Prostate gland (tissue), 2 donors: ENCODE measurements at regions not wholly inside any gene's neighbourhood (a gene's known extent, or its start where the extent isn't known, plus 50 kb on each side); places are given as distances from the start of the nearest gene placed in this dataset.
"Not testable (repeated sequence)": the region's sequence is repeated elsewhere in the genome, so short reads cannot be mapped to it uniquely, and the experiment has no call there.

Experiments used
- DNase-seq: peaks from one replicate; pipeline ENCODE4 v3.0.0-alpha.2; 2019; ENCODE audit warnings: low spot score
- H3K27ac ChIP-seq, 2 donors: fragments of 200-600 bp; sonication (generic); 2 replicates each; pipeline ENCODE4 v1.5.1; 2017 to 2019
- H3K27me3 ChIP-seq: fragments of 200-600 bp; sonication (generic); replicated peaks from 2 replicates; pipeline ENCODE4 v1.5.1; 2019; ENCODE audit not compliant: insufficient read depth
- H3K36me3 ChIP-seq, 2 donors: fragments of 200-600 bp; sonication (generic); 1 replicate in 1 of 2; 2 replicates in 1 of 2; pipeline versions ENCODE4 v1.5.1 to v1.8.1; 2017 to 2019
- H3K4me1 ChIP-seq: fragments of 200-600 bp; sonication (generic); replicated peaks from 2 replicates; pipeline ENCODE4 v1.5.1; 2019
- H3K4me3 ChIP-seq, 2 donors: fragments of 200-600 bp; sonication (generic); 2 replicates each; pipeline ENCODE4 v1.5.1; 2017 to 2019
- H3K9me3 ChIP-seq: fragments of 200-600 bp; sonication (generic); 2 replicates; pipeline ENCODE4 v1.5.1; 2017
- POLR2A ChIP-seq: fragments of 450-650 bp; IDR thresholded peaks from one replicate; pipeline ENCODE4 v1.6.1; 2016; ENCODE audit warnings: antibody characterized with exemption, mild to moderate bottlenecking
- POLR2AphosphoS5 ChIP-seq: sonication (generic); formaldehyde crosslinking; IDR thresholded peaks from one replicate; pipeline ENCODE4 v1.6.1; 2017; ENCODE audit warnings: antibody characterized with exemption
- WGBS: methylation state at CpG from one replicate; pipeline ENCODE4 v1.1.5; 2018; 5-methylcytosine and 5-hydroxymethylcytosine counted together
- intact Hi-C: fragments of 100-400 bp; cut with DNase I; formaldehyde crosslinking; loops from one replicate; pipeline ENCODE4 v1.14.2; 2022
- TF ChIP-seq, protein P1 (sequence below), 4 experiments: fragments of 200-600 bp in 2 of 4; fragments of 450-650 bp in 2 of 4; sonication (generic) in 2 of 4; IDR thresholded peaks; 1 replicate in 3 of 4; 2 replicates in 1 of 4; pipeline ENCODE4 v1.5.1; 2016 to 2019; ENCODE audit warnings: antibody characterized with exemption in 4 of 4, mild to moderate bottlenecking in 2 of 4, moderate library complexity in 2 of 4

DNA sequence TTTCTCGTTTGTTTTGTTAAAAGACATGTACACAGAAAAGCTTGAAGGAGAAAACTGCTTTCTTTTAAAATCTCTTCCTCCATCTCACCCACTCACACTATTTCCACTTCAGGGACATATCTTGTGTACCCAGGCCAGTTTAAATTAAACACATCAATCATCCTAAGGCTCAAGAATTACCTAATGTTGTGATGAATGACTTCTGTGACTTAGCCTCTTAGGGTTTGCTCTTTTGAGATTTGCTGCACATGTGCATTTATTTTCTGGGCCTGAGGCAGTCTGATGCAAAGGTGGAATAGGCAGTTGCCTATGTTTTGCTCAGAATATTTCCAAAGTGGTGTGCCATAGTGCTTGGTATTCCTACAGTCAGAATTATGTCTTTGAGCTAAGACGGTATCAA lies 439.9 kb upstream of the CHD1 start:
- Histone ChIP-seq H3K4me1 (no peaks in the 10 kb centered on the region), H3K4me3 (no peak overlapping the region), H3K36me3 (no peaks in the 10 kb centered on the region), H3K9me3 (no peaks in the 10 kb centered on the region), H3K27me3 (no peaks in the 10 kb centered on the region), H3K27ac (no peak overlapping the region)
- DNase-seq, result no peak
- intact Hi-C loops, result no loop called here
- TF ChIP-seq POLR2A (no peak), POLR2AphosphoS5 (no peak)
- TF ChIP-seq, protein P1, sequence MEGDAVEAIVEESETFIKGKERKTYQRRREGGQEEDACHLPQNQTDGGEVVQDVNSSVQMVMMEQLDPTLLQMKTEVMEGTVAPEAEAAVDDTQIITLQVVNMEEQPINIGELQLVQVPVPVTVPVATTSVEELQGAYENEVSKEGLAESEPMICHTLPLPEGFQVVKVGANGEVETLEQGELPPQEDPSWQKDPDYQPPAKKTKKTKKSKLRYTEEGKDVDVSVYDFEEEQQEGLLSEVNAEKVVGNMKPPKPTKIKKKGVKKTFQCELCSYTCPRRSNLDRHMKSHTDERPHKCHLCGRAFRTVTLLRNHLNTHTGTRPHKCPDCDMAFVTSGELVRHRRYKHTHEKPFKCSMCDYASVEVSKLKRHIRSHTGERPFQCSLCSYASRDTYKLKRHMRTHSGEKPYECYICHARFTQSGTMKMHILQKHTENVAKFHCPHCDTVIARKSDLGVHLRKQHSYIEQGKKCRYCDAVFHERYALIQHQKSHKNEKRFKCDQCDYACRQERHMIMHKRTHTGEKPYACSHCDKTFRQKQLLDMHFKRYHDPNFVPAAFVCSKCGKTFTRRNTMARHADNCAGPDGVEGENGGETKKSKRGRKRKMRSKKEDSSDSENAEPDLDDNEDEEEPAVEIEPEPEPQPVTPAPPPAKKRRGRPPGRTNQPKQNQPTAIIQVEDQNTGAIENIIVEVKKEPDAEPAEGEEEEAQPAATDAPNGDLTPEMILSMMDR (IDR thresholded peaks at IDR 0.05), result no peak
- WGBS, result 64% methylated on average over 2 of the region's 2 CpGs

DNA sequence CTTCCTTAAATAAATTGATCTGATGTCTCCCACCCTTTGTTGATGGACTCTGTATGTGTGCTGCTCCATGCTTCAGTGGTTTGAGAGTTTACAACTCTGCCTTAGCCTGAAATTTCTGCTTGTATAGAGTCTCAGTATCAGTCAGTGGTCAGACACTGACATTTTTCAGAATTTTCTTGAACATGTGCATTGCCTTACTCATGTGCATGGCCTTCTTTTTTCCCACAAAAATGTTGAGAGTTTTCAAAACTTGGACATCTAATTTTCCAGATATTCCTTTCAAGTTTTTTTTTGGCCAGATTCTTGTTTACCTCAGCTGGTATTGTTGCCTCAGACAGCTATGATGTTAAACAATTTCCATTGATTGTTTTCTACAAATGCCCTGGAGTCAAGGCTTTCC lies 427.1 kb upstream of the CHD1 start:
- TF ChIP-seq POLR2AphosphoS5 (no peak), POLR2A (no peak)
- TF ChIP-seq, protein P1 (IDR thresholded peaks at IDR 0.05), result no peak

DNA sequence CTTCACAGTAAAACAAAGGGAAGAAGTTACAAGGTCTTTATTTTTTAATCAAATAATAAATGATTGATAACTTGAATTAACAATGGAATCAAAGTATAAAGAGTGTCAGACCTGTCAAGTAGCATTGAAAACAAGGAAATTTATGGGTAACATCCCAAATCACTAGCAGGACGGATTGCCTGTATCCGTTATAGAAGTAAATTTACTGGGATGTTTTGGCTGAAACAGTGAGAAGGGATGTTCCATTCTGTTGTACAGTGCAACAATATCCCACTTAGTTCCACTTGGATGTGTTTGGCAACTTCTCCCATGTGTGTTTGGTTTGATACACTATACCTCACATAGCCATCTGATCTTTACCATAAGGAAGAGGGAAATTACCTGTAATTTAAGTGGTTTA lies 421.0 kb upstream of the CHD1 start:
- TF ChIP-seq, protein P1 (IDR thresholded peaks at IDR 0.05), result no peak
- TF ChIP-seq POLR2AphosphoS5 (no peak), POLR2A (no peak)
- intact Hi-C loops, result no loop called here

More for the DNA sequence above, 427.1 kb upstream of the CHD1 start:
- Histone ChIP-seq H3K9me3 (no peaks in the 10 kb centered on the region), H3K36me3 (no peaks in the 10 kb centered on the region), H3K4me3 (no peak overlapping the region), H3K27ac (no peak overlapping the region), H3K27me3 (no peaks in the 10 kb centered on the region), H3K4me1 (no peaks in the 10 kb centered on the region)
- no peak for DNase-seq
- intact Hi-C loops, result no loop called here

DNA sequence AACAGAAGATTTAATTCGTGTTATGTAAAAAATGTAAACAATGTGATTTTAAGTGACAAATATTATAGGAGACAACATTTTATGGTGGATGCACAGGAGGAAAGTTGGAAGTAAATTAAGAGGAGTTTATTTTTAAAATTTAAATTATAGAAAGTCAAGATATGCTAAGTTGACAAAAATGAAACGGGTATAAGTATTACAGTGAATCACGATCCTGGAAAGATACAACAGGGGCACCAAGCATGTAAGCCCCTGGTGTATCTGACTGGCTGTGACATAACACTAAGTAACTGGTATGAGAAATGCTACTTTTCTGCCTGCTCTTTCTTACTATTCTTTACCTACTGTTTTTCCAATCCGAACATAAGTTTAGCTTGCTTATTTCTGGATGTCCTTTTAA lies 419.8 kb upstream of the CHD1 start:
- TF ChIP-seq POLR2AphosphoS5, result no peak
- TF ChIP-seq, protein P1 (IDR thresholded peaks at IDR 0.05), result no peak
- no peak for TF ChIP-seq POLR2A
- Histone ChIP-seq H3K4me1 (no peaks in the 10 kb centered on the region), H3K9me3 (no peaks in the 10 kb centered on the region), H3K27me3 (no peaks in the 10 kb centered on the region), H3K27ac (no peak overlapping the region), H3K36me3 (no peaks in the 10 kb centered on the region), H3K4me3 (no peak overlapping the region)
- 76% methylated on average over 4 of the region's 4 CpGs for WGBS
- no peak for DNase-seq
- intact Hi-C loops, result no loop called here

More for the DNA sequence above, 421.0 kb upstream of the CHD1 start:
- no peaks in the 10 kb centered on the region for H3K9me3 ChIP-seq
- H3K27ac ChIP-seq, result no peak overlapping the region
- no peaks in the 10 kb centered on the region for H3K36me3 ChIP-seq
- 30% methylated on average over 2 of the region's 2 CpGs for WGBS
- no peaks in the 10 kb centered on the region for H3K4me1 ChIP-seq
- no peaks in the 10 kb centered on the region for H3K27me3 ChIP-seq
- DNase-seq, result no peak
- no peak overlapping the region for H3K4me3 ChIP-seq

DNA sequence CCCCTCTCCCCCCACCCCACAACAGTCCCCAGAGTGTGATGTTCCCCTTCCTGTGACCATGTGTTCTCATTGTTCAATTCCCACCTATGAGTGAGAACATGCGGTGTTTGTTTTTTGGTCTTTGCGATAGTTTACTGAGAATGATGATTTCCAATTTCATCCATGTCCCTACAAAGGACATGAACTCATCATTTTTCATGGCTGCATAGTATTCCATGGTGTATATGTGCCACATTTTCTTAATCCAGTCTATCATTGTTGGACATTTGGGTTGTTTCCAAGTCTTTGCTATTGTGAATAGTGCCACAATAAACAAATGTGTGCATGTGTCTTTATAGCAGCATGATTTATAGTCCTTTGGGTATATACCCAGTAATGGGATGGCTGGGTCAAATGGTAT lies 411.0 kb upstream of the CHD1 start:
- not testable (repeated sequence) for H3K9me3 ChIP-seq
- 96% methylated on average over 2 of the region's 2 CpGs for WGBS

More for the DNA sequence above, 411.0 kb upstream of the CHD1 start:
- intact Hi-C loops, H3K27me3 ChIP-seq, H3K36me3 ChIP-seq, H3K4me1 ChIP-seq, DNase-seq, H3K27ac ChIP-seq, H3K4me3 ChIP-seq: not testable (repeated sequence)
